GM19025 (cell line): ENCODE measurements at regions not wholly inside any gene's neighbourhood (a gene's known extent, or its start where the extent isn't known, plus 50 kb on each side); places are given as distances from the start of the nearest gene placed in this dataset.

Experiments used
- ATAC-seq: cut with Tn5 transposase; IDR thresholded peaks from one replicate; pipeline ENCODE4 v1.9.1; 2021; ENCODE audit warnings: mild to moderate bottlenecking, low read depth, moderate library complexity; ENCODE audit not compliant: unreplicated experiment

GRCh38 chr9:79115176-79115575 is 456.6 kb upstream of the TLE4 start:
- no peak for ATAC-seq

- no peak for ATAC-seq
Measured at GRCh38 chr9:79116041-79116440, 455.7 kb upstream of the TLE4 start.

- ATAC-seq, result no peak
Measured at GRCh38 chr9:79116709-79117108, 455.1 kb upstream of the TLE4 start.

- ATAC-seq, result no peak
Measured at GRCh38 chr9:79120533-79120932, 451.2 kb upstream of the TLE4 start.

- ATAC-seq, result no peak
Measured at GRCh38 chr9:79120941-79121340, 450.8 kb upstream of the TLE4 start.

- no peak for ATAC-seq
Measured at GRCh38 chr9:79123415-79123814, 448.4 kb upstream of the TLE4 start.

GRCh38 chr9:79127661-79128060 is 444.1 kb upstream of the TLE4 start:
- no peak for ATAC-seq

GRCh38 chr9:79129865-79130480 is 441.8 kb upstream of the TLE4 start:
- no peak for ATAC-seq

- no peak for ATAC-seq
Measured at GRCh38 chr9:79131246-79131774, 440.5 kb upstream of the TLE4 start.

- no peak for ATAC-seq
Measured at GRCh38 chr9:79131824-79132377, 439.9 kb upstream of the TLE4 start.

- ATAC-seq, result no peak
Measured at GRCh38 chr9:79134654-79135053, 437.1 kb upstream of the TLE4 start.

GRCh38 chr9:79135681-79136415 is 435.9 kb upstream of the TLE4 start:
- no peak for ATAC-seq

- ATAC-seq, result no peak
Measured at GRCh38 chr9:79140751-79141150, 431.0 kb upstream of the TLE4 start.

GRCh38 chr9:79143211-79143610 is 428.6 kb upstream of the TLE4 start:
- ATAC-seq, result no peak

- no peak for ATAC-seq
Measured at GRCh38 chr9:79145442-79145841, 426.3 kb upstream of the TLE4 start.

- no peak for ATAC-seq
Measured at GRCh38 chr9:79149585-79149984, 422.2 kb upstream of the TLE4 start.

GRCh38 chr9:79151791-79152190 is 420.0 kb upstream of the TLE4 start:
- no peak for ATAC-seq

- ATAC-seq, result no peak
Measured at GRCh38 chr9:79152306-79152705, 419.5 kb upstream of the TLE4 start.

- ATAC-seq, result no peak
Measured at GRCh38 chr9:79154806-79155205, 417.0 kb upstream of the TLE4 start.

- no peak for ATAC-seq
Measured at GRCh38 chr9:79155308-79155707, 416.5 kb upstream of the TLE4 start.

- ATAC-seq, result no peak
Measured at GRCh38 chr9:79163544-79163943, 408.2 kb upstream of the TLE4 start.

- ATAC-seq, result no peak
Measured at GRCh38 chr9:79164406-79164805, 407.4 kb upstream of the TLE4 start.
